MCF 10A (cell line): ENCODE measurements at regions not wholly inside any gene's neighbourhood (a gene's known extent, or its start where the extent isn't known, plus 50 kb on each side); places are given as distances from the start of the nearest gene placed in this dataset.
A peak's percentile ranks its signal among the peaks of the same experiment; 100 is the strongest.
"Not testable (repeated sequence)": the region's sequence is repeated elsewhere in the genome, so short reads cannot be mapped to it uniquely, and the experiment has no call there.

ENCODE experiments used
- BruUV-seq: library from RNA; stranded (reverse); fragments of 400-500 nt; replicated peaks from 2 replicates; lab custom pipeline; 2021; lab: Mats Ljungman, UMichigan
- CTCF ChIA-PET: fragments of 300-600 bp; sonication (Branson Sonifier 250); formaldehyde crosslinking; extraction: SDS; loops from one replicate; lab custom pipeline; 2021; ENCODE audit warnings: antibody characterized with exemption, inconsistent platforms; lab: Yijun Ruan, JAX
- POLR2A ChIA-PET: fragments of 300-600, 350-650 bp; sonication (Branson Sonifier 250); formaldehyde crosslinking; extraction: SDS; loops from one replicate; lab custom pipeline; 2020; ENCODE audit warnings: antibody characterized with exemption, inconsistent platforms; lab: Yijun Ruan, JAX
- DNase-seq: peaks from one replicate; pipeline ENCODE4 v3.0.0-alpha.2; 2018; ENCODE audit not compliant: unreplicated experiment
- H3K27ac Mint-ChIP-seq: one replicate; pipeline ENCODE4 v1.8.0; 2022; ENCODE audit warnings: mild to moderate bottlenecking, low read depth, mixed read lengths; ENCODE audit not compliant: unreplicated experiment
- H3K27me3 Mint-ChIP-seq: one replicate; pipeline ENCODE4 v1.8.0; 2022; ENCODE audit warnings: mixed read lengths; ENCODE audit not compliant: insufficient read depth, unreplicated experiment
- H3K36me3 Mint-ChIP-seq: one replicate; pipeline ENCODE4 v1.8.0; 2022; ENCODE audit warnings: mild to moderate bottlenecking, moderate library complexity, mixed read lengths; ENCODE audit not compliant: insufficient read depth, unreplicated experiment
- H3K4me1 Mint-ChIP-seq: one replicate; pipeline ENCODE4 v1.8.0; 2022; ENCODE audit warnings: mixed read lengths; ENCODE audit not compliant: insufficient read depth, unreplicated experiment
- H3K4me3 Mint-ChIP-seq: one replicate; pipeline ENCODE4 v1.8.0; 2022; ENCODE audit warnings: mild to moderate bottlenecking, moderate library complexity, mixed read lengths; ENCODE audit not compliant: unreplicated experiment
- H3K9me3 Mint-ChIP-seq: one replicate; pipeline ENCODE4 v1.8.0; 2022; ENCODE audit warnings: mixed read lengths; ENCODE audit not compliant: unreplicated experiment
- intact Hi-C: fragments of 100-400 bp; cut with micrococcal nuclease; formaldehyde crosslinking; loops from 2 replicates; pipeline ENCODE4 v1.14.1; 2022
- TF ChIP-seq, protein P1 (sequence below): fragments of 200-600 bp; IDR thresholded peaks from one replicate; pipeline ENCODE4 v1.8.0; 2022; ENCODE audit warnings: antibody characterized with exemption, mild to moderate bottlenecking; ENCODE audit not compliant: unreplicated experiment

DNA sequence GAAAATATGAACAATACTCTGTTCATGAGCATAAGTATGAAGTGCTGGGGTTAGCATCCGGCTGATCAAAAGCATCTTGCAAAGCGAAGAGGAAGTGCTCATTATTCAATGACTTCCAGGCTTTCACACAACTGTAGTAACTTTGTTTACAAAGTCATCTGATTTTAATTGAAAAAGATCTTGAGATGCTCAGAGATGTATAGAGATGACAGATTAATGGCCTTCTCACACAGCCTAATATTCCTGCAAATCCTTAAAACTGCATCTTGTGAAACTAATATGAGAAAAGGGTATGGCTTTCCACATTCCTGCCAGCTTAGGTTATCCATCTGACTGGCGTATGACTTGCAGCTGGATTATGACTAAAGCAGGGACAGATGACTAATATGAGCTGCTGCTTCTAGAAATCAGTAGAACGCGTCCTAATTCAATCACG is 125.4 kb downstream of the CASP12 start:
- TF ChIP-seq, protein P1, sequence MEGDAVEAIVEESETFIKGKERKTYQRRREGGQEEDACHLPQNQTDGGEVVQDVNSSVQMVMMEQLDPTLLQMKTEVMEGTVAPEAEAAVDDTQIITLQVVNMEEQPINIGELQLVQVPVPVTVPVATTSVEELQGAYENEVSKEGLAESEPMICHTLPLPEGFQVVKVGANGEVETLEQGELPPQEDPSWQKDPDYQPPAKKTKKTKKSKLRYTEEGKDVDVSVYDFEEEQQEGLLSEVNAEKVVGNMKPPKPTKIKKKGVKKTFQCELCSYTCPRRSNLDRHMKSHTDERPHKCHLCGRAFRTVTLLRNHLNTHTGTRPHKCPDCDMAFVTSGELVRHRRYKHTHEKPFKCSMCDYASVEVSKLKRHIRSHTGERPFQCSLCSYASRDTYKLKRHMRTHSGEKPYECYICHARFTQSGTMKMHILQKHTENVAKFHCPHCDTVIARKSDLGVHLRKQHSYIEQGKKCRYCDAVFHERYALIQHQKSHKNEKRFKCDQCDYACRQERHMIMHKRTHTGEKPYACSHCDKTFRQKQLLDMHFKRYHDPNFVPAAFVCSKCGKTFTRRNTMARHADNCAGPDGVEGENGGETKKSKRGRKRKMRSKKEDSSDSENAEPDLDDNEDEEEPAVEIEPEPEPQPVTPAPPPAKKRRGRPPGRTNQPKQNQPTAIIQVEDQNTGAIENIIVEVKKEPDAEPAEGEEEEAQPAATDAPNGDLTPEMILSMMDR = no peak
- intact Hi-C loops = no loop called here
- DNase-seq = peak; percentile 70
- H3K9me3 Mint-ChIP-seq = peaks cover 23% of the 10 kb centered on the region
- no peak overlapping the region for H3K4me3 Mint-ChIP-seq
- H3K27me3 Mint-ChIP-seq = no peaks in the 10 kb centered on the region
- ChIA-PET CTCF (interaction anchor here (0.5 kb wide), 1 partner anchor 20 kb away, joined by 3 read pairs; no protein-coding TSS in a partner anchor), POLR2A (interaction anchor here (0.7 to 1.2 kb wide), 2 partner anchors 104 to 1293 kb away, joined by 3 read pairs; no protein-coding TSS in a partner anchor)
- H3K36me3 Mint-ChIP-seq = no peaks in the 10 kb centered on the region
- H3K27ac Mint-ChIP-seq = peak overlapping the region; percentile 46
- peaks cover 7% of the 10 kb centered on the region for H3K4me1 Mint-ChIP-seq
- BruUV-seq = no TSS peak

DNA sequence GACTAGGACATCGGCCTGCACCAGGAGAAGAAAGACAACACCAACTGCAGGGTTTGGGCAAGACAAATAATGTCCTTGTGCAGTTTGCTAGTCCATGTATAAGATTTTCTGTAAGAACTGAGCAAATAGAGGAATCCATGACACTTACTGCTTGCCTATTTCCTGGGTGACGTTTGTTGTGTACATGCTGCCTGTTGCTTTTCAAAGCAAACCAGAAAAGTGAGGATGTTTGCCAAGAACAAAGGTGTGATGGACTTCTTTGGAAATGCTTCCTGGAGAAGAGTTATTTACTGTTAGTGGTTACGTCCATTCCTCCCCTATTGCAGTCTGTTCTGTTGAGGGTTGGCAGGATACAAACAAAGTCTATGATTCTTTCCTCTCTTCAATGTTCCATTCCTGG is 126.5 kb downstream of the CASP12 start:
- BruUV-seq = no TSS peak
- peaks cover 18% of the 10 kb centered on the region for H3K9me3 Mint-ChIP-seq
- POLR2A ChIA-PET = no interaction called here

DNA sequence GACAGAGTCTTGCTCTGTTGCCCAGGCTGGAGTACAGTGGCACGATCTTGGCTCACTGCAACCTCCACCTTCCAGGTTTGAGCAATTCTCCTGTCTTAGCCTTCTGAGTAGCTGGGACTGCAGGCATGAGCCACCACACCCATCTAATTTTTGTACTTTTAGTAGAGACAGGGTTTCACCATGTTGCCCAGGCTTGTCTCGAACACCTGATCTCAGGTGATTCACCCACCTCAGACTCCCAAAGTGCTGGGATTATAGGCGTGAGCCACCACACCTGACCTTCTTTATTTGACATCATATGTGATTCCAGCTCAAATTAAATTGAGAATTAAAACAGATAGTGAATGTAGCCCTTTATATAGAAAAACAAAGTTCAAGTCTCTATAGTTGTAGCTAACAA is 127.2 kb downstream of the CASP12 start:
- H3K4me3 Mint-ChIP-seq, DNase-seq, CTCF ChIA-PET, BruUV-seq, H3K36me3 Mint-ChIP-seq, H3K4me1 Mint-ChIP-seq, POLR2A ChIA-PET, H3K27me3 Mint-ChIP-seq, intact Hi-C loops: not testable (repeated sequence)
- Mint-ChIP-seq H3K27ac (peak overlapping the region; percentile 46), H3K9me3 (peaks cover 11% of the 10 kb centered on the region)

More for the DNA sequence above, 126.5 kb downstream of the CASP12 start:
- CTCF ChIA-PET = no interaction called here
- Mint-ChIP-seq H3K4me1 (peaks cover 7% of the 10 kb centered on the region), H3K4me3 (no peak overlapping the region), H3K27me3 (no peaks in the 10 kb centered on the region), H3K36me3 (no peaks in the 10 kb centered on the region), H3K27ac (peak overlapping the region; percentile 46)
- no peak for DNase-seq
- TF ChIP-seq, protein P1 = no peak
- intact Hi-C loops = no loop called here

DNA sequence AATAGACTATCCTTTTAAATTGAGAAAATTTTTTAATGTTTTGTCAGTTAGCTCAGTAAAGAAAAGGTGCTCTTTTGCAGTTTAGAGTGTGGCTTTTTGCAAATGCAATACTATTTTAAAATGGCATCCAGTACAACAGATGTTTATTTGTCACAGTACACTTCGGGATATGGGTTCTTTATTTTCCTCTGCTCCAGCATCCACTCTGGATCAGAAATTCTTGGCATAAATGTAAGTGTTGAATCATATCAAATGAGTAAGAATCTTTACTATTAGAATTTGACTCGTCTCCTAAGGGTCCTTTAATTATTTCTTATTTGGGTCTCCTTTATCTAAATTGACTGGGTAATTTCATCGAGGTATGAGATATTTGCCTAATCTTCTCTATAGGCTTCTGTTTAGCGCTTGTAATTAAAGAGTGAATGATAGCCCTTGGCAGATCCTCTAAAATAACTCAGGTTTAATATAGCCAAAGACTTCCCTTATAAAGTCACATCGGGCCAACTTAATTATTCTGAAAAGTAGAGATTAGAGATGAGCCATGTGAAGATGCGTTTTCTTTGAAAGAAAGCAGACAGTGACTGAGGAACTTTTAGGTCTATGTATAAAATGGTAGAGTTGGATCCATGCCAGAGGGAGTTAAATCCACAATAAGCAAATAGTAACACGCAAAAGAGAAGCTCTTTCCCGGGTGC is 132.7 kb downstream of the CASP12 start:
- H3K4me3 Mint-ChIP-seq = no peak overlapping the region
- no peak overlapping the region for H3K27ac Mint-ChIP-seq
- no peaks in the 10 kb centered on the region for H3K4me1 Mint-ChIP-seq
- no peaks in the 10 kb centered on the region for H3K9me3 Mint-ChIP-seq
- CTCF ChIA-PET = no interaction called here
- intact Hi-C loops = no loop called here
- no peaks in the 10 kb centered on the region for H3K36me3 Mint-ChIP-seq
- POLR2A ChIA-PET = interaction anchor here (0.6 kb wide), 2 partner anchors 24 to 55 kb away, joined by 3 read pairs; no protein-coding TSS in a partner anchor
- no peak for DNase-seq
- TF ChIP-seq, protein P1 = no peak
- no peaks in the 10 kb centered on the region for H3K27me3 Mint-ChIP-seq
- BruUV-seq = no TSS peak
